Aorta (tissue), 5 donors: ENCODE measurements at regions not wholly inside any gene's neighbourhood (a gene's known extent, or its start where the extent isn't known, plus 50 kb on each side); places are given as distances from the start of the nearest gene placed in this dataset.
"Not testable (repeated sequence)": the region's sequence is repeated elsewhere in the genome, so short reads cannot be mapped to it uniquely, and the experiment has no call there.

Source experiments
- ATAC-seq: fragments of 200-7000 bp; cut with Tn5 transposase; one replicate; pipeline ENCODE4 v1.9.1; 2022; ENCODE audit warnings: moderate library complexity; ENCODE audit not compliant: low FRiP score
- DNase-seq, 2 donors: peaks; one replicate each; pipeline ENCODE4 v3.0.0-alpha.2; 2020
- H3K27ac ChIP-seq, 2 donors: one replicate each; pipeline ENCODE4 v1.5.1; 2013; ENCODE audit warnings: low read length in 2 of 2, mild to moderate bottlenecking in 2 of 2, moderate library complexity in 2 of 2, control low read depth in 1 of 2, inconsistent platforms in 1 of 2, low read depth in 1 of 2
- H3K27me3 ChIP-seq, 2 donors: one replicate each; pipeline ENCODE4 v1.6.1; 2013; ENCODE audit warnings: control low read depth in 1 of 2, low read length in 1 of 2, mild to moderate bottlenecking in 1 of 2, moderate library complexity in 1 of 2; ENCODE audit not compliant: insufficient read depth in 2 of 2, control insufficient read depth in 1 of 2
- H3K36me3 ChIP-seq, 2 donors: one replicate each; pipeline ENCODE4 v1.6.1; 2013; ENCODE audit warnings: control low read depth in 1 of 2, low read length in 1 of 2, mild to moderate bottlenecking in 1 of 2; ENCODE audit not compliant: insufficient read depth in 2 of 2, control insufficient read depth in 1 of 2
- H3K4me1 ChIP-seq, 2 donors: one replicate each; pipeline ENCODE4 v1.6.1; 2013; ENCODE audit warnings: low read length in 2 of 2, control low read depth in 1 of 2, mild to moderate bottlenecking in 1 of 2, moderate library complexity in 1 of 2; ENCODE audit not compliant: insufficient read depth in 2 of 2, control insufficient read depth in 1 of 2
- H3K4me3 ChIP-seq, 2 donors: one replicate each; pipeline ENCODE4 v1.5.1; 2013; ENCODE audit warnings: low read length in 2 of 2, control low read depth in 1 of 2, mild to moderate bottlenecking in 1 of 2
- H3K9me3 ChIP-seq: one replicate; pipeline ENCODE4 v1.6.1; 2013; ENCODE audit warnings: mild to moderate bottlenecking, low read length; ENCODE audit not compliant: control insufficient read depth
- WGBS, 2 donors: extraction: QIAGEN DNeasy Blood & Tissue Kit; methylation state at CpG; one replicate each; pipeline ENCODE4 v1.1.7; 2013; 5-methylcytosine and 5-hydroxymethylcytosine counted together
- intact Hi-C, 2 donors: fragments of 100-400 bp; cut with DNase I; formaldehyde crosslinking; loops; one replicate each; pipeline versions ENCODE4 v1.14.2 to v1.15.0; 2022
- donor health status: healthy with polysubstance abuse.
- donor health status: Bipolar disorder and iron deficiency.
- donor health status: DM: no; HTN: no; CAD: no.
- donor health status: DM: no; HTN: no; CAD: no.
- donor health status: DM: yes; HTN: yes; CAD: no.

GRCh38 chr13:39930060-39930459, 274.6 kb downstream of the COG6 start:
- no peak for ATAC-seq
- DNase-seq, result no peak
- no peaks in the 10 kb centered on the region for H3K4me1 ChIP-seq
- no peaks in the 10 kb centered on the region for H3K27me3 ChIP-seq
- intact Hi-C loops, result no loop called here
- H3K27ac ChIP-seq, result no peak overlapping the region
- 48 to 57% methylated on average over 2 of the region's 2 CpGs for WGBS, 2 donors
- no peak overlapping the region for H3K4me3 ChIP-seq
- peaks cover 4% of the 10 kb centered on the region for H3K9me3 ChIP-seq
- no peaks in the 10 kb centered on the region for H3K36me3 ChIP-seq

DNA sequence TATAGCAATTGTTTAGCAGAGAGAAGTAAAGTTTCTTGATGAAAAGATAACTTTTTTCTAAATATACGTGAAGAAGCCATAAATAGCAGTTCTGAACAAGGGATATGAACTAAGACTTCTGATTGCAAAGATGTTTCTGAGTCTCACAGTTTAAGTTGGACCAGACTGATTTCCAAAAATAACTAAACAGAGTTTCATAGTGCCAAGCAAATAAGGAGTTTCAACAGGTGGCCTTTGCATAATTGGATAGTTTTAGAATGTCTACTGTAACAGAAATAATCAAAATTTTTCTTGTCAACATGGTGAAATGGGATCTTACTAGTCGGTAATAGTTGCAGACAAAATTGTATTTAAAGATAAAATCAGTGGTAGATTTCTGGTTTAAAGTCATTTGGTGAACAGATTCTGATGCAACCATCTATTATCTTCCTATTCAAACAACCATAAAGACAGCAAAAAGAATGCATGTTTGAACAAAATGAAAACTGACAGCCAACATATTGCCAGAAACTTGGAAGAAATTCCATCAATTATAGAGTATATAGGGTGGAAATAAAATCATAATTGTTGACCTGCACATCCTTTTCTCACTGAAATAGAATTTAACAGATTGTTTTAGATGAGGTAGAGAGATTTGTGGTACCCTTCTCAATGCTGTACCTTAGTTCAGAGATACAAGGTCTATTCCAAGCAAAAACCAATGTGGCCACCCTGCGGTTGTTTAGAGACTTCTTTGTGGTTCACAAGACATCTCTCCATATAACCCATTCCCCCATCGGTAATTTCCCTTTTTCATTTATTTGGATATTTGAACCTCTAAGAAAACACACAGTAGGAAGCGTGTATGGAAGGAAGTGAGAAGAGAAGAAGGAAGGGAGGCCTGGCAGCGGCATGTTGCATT, 275.3 kb downstream of the COG6 start:
- Histone ChIP-seq H3K27ac (no peak overlapping the region), H3K4me1 (no peaks in the 10 kb centered on the region), H3K36me3 (no peaks in the 10 kb centered on the region), H3K4me3 (no peak overlapping the region), H3K27me3 (no peaks in the 10 kb centered on the region), H3K9me3 (peaks cover 3% of the 10 kb centered on the region)
- intact Hi-C loops, result no loop called here
- ATAC-seq (no peak), DNase-seq (no peak)
- WGBS, 2 donors, result 65 to 70% methylated on average over 6 of the region's 6 CpGs

DNA sequence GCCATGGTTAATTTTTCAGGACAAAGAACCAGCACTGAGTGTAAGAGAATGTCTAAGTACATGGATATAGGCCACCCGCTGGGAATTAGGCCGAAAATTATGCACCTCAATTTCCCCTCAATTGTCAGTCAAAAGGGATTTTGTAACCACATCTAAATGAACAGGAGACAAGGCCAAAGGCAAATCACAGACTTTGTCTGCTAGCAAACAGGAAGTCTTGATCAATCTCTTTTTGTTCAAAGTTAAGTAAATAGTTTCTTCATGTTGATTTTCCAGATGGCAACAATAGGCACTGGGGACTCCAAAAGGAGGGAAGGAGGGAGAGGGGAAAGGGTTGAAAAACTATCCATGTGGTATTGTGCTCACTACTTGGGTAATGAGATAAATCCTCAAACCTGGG, 276.0 kb downstream of the COG6 start:
- Histone ChIP-seq H3K9me3 (no peaks in the 10 kb centered on the region), H3K4me1 (no peaks in the 10 kb centered on the region), H3K36me3 (no peaks in the 10 kb centered on the region), H3K27me3 (no peaks in the 10 kb centered on the region), H3K4me3 (no peak overlapping the region), H3K27ac (no peak overlapping the region)
- ATAC-seq (no peak), DNase-seq (no peak)
- WGBS, 2 donors, result 85 to 93% methylated on average over 2 of the region's 2 CpGs
- intact Hi-C loops, result no loop called here

DNA sequence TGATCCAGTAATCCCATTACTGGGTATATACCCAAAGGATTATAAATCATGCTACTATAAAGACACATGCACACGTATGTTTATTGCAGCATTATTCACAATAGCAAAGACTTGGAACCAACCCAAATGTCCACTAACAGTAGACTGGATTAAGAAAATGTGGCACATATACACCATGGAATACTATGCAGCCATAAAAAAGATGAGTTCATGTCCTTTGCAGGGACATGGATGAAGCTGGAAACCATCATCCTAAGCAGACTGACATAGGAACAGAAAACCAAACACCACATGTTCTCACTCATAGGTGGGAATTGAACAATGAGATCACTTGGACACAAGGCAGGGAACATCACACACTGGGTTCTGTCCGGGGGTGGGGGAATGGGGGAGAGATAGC, 277.1 kb downstream of the COG6 start:
- intact Hi-C loops, result not testable (repeated sequence)

DNA sequence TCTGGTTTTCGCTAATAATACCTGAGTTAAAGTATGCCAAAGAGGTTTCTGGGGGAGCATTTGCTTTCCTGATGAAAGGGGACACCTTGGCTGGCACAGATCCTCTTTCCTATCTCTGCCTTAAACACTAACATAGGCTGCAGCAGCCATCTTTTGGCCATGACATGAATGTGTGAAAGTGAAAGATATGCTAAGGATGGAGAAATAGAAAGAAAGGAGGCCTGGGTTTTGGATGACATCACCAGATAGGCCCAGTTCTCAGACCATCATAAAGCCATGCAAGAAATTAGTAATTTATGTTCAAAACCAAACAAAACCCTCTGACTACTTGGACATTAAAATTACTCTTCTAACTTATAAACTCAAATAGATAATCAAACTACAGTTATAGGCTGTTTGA, 279.7 kb downstream of the COG6 start:
- no peaks in the 10 kb centered on the region for H3K36me3 ChIP-seq
- intact Hi-C loops, result no loop called here
- no peak for ATAC-seq
- no peak overlapping the region for H3K27ac ChIP-seq
- H3K4me1 ChIP-seq, result no peaks in the 10 kb centered on the region
- 0 to 3% methylated on average over 1 of the region's 1 CpG for WGBS, 2 donors
- H3K27me3 ChIP-seq, result no peaks in the 10 kb centered on the region
- H3K9me3 ChIP-seq, result no peaks in the 10 kb centered on the region
- DNase-seq, result no peak
- no peak overlapping the region for H3K4me3 ChIP-seq

More for the DNA sequence above, 277.1 kb downstream of the COG6 start:
- H3K27ac ChIP-seq, H3K36me3 ChIP-seq, ATAC-seq, H3K9me3 ChIP-seq, H3K4me1 ChIP-seq, H3K27me3 ChIP-seq, H3K4me3 ChIP-seq, DNase-seq: not testable (repeated sequence)
- WGBS, 2 donors, result 47 to 50% methylated on average over 2 of the region's 2 CpGs

- H3K4me1 ChIP-seq, result no peaks in the 10 kb centered on the region
- H3K9me3 ChIP-seq, result no peaks in the 10 kb centered on the region
- H3K36me3 ChIP-seq, result no peaks in the 10 kb centered on the region
- no peak overlapping the region for H3K27ac ChIP-seq
- 71 to 78% methylated on average over 2 of the region's 2 CpGs for WGBS, 2 donors
- ATAC-seq (no peak), DNase-seq (no peak)
- intact Hi-C loops, result no loop called here
- no peak overlapping the region for H3K4me3 ChIP-seq
- H3K27me3 ChIP-seq, result no peaks in the 10 kb centered on the region
Observed at GRCh38 chr13:39938596-39938995, 283.1 kb downstream of the COG6 start.

DNA sequence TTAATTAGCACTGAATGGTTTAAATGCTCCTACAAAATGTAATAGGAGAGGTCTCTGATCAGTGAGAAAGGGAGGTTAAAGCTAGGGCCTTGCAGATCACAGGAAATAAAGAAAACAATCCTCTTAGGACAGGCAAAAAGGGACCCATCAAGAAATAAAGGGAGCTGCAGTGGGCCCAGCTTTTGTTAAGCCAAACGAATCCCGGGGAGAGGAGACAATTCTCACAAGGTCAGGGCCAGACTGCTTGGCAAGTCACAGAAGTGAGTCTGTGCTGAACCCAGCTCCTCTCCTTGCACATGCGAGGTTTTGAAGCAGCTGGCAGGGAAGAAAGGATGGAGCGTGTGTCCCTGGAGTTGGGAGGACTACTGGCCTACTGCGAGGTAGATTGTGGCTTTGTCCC, 285.8 kb downstream of the COG6 start:
- no peak overlapping the region for H3K27ac ChIP-seq
- intact Hi-C loops, result loop anchor here in 1 of 2 donors (10.0 kb wide), 1 partner anchor 744 kb away; no protein-coding TSS in a partner anchor
- ATAC-seq (no peak), DNase-seq (no peak)
- H3K4me3 ChIP-seq, result no peak overlapping the region
- H3K36me3 ChIP-seq, result no peaks in the 10 kb centered on the region
- WGBS, 2 donors, result 87% methylated on average over 5 of the region's 5 CpGs
- no peaks in the 10 kb centered on the region for H3K9me3 ChIP-seq
- H3K27me3 ChIP-seq, result no peaks in the 10 kb centered on the region
- H3K4me1 ChIP-seq, result no peaks in the 10 kb centered on the region

DNA sequence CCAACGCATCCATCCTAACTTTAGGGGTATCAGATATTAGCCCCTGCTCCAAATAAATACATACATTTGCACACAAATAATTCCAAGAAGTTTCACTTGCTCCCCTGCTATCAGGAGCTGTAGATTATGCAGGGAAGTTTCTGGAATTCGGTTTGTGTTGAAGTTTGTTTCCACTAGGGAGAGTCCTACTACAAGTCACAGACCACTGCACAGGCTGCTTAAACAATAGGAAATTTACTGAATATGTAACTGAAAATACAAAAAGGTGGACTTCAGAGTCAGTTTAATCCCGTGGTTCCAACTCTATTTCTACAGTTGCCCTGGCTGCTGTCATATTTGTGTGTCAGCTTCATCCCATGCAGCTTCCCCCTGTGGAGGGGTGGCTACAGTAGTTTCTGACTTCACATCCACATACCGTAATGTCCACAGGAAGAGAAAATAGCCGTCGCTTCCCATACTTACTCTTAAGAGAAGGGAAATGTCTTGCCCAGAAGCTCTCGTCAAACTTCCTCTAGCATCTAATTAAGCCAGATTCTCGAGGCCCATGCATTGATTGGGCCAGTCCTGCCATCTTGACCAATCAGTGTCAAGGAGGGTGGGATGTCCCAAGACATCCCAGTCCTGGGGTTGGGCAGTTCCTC, 286.6 kb downstream of the COG6 start:
- intact Hi-C loops, result loop anchor here (2.0 to 10.0 kb wide), 2 partner anchors 743 kb away; no protein-coding TSS in a partner anchor
- no peaks in the 10 kb centered on the region for H3K4me1 ChIP-seq
- H3K9me3 ChIP-seq, result no peaks in the 10 kb centered on the region
- no peak overlapping the region for H3K4me3 ChIP-seq
- ATAC-seq, result no peak
- no peak for DNase-seq
- 80 to 82% methylated on average over 8 of the region's 8 CpGs for WGBS, 2 donors
- H3K36me3 ChIP-seq, result no peaks in the 10 kb centered on the region
- no peak overlapping the region for H3K27ac ChIP-seq
- H3K27me3 ChIP-seq, result no peaks in the 10 kb centered on the region
